Upper lobe of right lung (tissue), 1 donor: ENCODE measurements at regions not wholly inside any gene's neighbourhood (a gene's known extent, or its start where the extent isn't known, plus 50 kb on each side); places are given as distances from the start of the nearest gene placed in this dataset.
"Not testable (repeated sequence)": the region's sequence is repeated elsewhere in the genome, so short reads cannot be mapped to it uniquely, and the experiment has no call there.

Experiments used
- ATAC-seq: fragments of 200-7000 bp; cut with Tn5 transposase; one replicate; pipeline ENCODE4 v1.9.1; 2020; ENCODE audit warnings: mild to moderate bottlenecking, moderate library complexity
- DNase-seq: peaks from one replicate; pipeline ENCODE4 v3.0.0-alpha.2; 2020
- H3K27ac ChIP-seq: fragments of 200-600 bp; one replicate; pipeline ENCODE4 v1.8.0; 2022
- H3K27me3 ChIP-seq: fragments of 200-600 bp; one replicate; pipeline ENCODE4 v1.8.0; 2022; ENCODE audit warnings: mild to moderate bottlenecking
- H3K36me3 ChIP-seq: fragments of 200-600 bp; one replicate; pipeline ENCODE4 v1.8.0; 2022
- H3K4me1 ChIP-seq: fragments of 200-600 bp; one replicate; pipeline ENCODE4 v1.8.0; 2022
- H3K4me3 ChIP-seq: fragments of 200-600 bp; one replicate; pipeline ENCODE4 v1.8.0; 2022; ENCODE audit warnings: mild to moderate bottlenecking
- H3K9me3 ChIP-seq: fragments of 200-600 bp; one replicate; pipeline ENCODE4 v1.8.0; 2022
- intact Hi-C: fragments of 100-400 bp; cut with DNase I; formaldehyde crosslinking; loops from one replicate; pipeline ENCODE4 v1.11.0; 2022
- TF ChIP-seq, protein P1 (sequence below): fragments of 200-600 bp; IDR thresholded peaks from one replicate; pipeline ENCODE4 v1.8.0; 2022; ENCODE audit warnings: antibody characterized with exemption
- donor health status: DM: no; HTN: yes; CAD: no; lungs with severe emphysema.

DNA sequence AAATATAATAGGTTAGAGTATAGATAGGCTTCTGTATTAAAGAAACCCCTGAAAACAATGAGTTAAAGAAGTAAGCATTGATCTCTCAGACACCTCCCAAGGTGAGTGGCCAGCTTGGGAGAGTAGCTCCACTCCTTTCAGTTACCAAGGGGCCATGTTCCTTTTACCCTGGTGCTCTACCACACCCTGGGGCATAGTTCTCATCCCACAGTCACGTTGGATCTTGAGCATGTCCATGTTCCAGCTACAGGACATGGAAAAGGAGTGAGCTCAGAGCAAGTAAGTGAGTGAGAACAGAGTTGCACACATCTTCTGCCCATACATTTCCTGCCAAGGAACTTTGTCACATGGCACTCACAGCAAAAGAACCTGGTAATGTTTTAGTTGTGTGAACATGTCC is 325.9 kb upstream of the SLC39A10 start:
- Histone ChIP-seq H3K4me3 (no peak overlapping the region), H3K4me1 (no peaks in the 10 kb centered on the region), H3K27ac (no peak overlapping the region), H3K27me3 (no peaks in the 10 kb centered on the region), H3K36me3 (no peaks in the 10 kb centered on the region), H3K9me3 (no peaks in the 10 kb centered on the region)
- intact Hi-C loops: no loop called here
- DNase-seq (no peak), ATAC-seq (no peak)
- TF ChIP-seq, protein P1, sequence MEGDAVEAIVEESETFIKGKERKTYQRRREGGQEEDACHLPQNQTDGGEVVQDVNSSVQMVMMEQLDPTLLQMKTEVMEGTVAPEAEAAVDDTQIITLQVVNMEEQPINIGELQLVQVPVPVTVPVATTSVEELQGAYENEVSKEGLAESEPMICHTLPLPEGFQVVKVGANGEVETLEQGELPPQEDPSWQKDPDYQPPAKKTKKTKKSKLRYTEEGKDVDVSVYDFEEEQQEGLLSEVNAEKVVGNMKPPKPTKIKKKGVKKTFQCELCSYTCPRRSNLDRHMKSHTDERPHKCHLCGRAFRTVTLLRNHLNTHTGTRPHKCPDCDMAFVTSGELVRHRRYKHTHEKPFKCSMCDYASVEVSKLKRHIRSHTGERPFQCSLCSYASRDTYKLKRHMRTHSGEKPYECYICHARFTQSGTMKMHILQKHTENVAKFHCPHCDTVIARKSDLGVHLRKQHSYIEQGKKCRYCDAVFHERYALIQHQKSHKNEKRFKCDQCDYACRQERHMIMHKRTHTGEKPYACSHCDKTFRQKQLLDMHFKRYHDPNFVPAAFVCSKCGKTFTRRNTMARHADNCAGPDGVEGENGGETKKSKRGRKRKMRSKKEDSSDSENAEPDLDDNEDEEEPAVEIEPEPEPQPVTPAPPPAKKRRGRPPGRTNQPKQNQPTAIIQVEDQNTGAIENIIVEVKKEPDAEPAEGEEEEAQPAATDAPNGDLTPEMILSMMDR: no peak

DNA sequence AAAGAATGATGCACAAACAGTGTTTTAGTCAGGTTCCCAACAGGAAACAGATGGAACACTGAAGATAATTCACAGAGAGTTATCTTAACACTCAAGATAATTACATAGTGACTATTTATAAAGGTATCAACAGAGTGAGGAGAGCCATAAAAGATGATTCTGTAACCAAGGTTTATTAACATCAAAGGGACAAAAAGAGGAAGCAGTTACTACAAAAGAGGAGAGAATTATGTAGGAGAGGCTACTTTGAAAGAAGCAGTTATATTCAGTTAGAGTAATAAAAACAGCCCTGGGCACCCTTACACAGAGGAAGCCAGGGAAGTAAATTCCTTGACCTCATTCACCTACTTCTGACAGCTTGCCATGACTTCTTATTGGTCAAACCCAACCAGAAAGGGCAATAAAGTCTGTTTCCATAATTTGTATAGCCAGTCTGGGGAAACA is 326.5 kb upstream of the SLC39A10 start:
- H3K27me3 ChIP-seq: no peaks in the 10 kb centered on the region

DNA sequence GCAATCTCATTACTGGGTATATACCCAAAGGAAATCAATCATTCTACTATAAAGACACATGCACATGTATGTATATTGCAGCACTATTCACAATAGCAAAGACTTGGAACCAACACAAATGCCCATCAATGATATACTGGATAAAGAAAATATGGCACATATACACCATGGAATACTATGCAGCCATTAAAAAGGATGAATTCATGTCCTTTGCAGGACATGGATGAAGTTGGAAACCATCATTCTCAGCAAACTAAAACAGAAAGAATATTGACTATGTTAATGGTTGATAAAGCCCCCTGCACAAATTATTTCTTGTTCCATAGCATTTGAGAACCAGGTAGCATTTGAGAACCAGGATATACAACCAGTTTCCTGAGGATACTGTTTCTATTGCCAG is 327.2 kb upstream of the SLC39A10 start:
- H3K4me1 ChIP-seq, ATAC-seq, intact Hi-C loops, H3K36me3 ChIP-seq, H3K4me3 ChIP-seq, H3K27ac ChIP-seq, H3K9me3 ChIP-seq, H3K27me3 ChIP-seq, DNase-seq: not testable (repeated sequence)

More for the DNA sequence above, 326.5 kb upstream of the SLC39A10 start:
- no peak for DNase-seq
- no peaks in the 10 kb centered on the region for H3K9me3 ChIP-seq
- H3K4me1 ChIP-seq: no peaks in the 10 kb centered on the region
- ATAC-seq: no peak
- intact Hi-C loops: no loop called here
- H3K36me3 ChIP-seq: no peaks in the 10 kb centered on the region
- TF ChIP-seq, protein P1: no peak
- H3K27ac ChIP-seq: no peak overlapping the region
- no peak overlapping the region for H3K4me3 ChIP-seq

DNA sequence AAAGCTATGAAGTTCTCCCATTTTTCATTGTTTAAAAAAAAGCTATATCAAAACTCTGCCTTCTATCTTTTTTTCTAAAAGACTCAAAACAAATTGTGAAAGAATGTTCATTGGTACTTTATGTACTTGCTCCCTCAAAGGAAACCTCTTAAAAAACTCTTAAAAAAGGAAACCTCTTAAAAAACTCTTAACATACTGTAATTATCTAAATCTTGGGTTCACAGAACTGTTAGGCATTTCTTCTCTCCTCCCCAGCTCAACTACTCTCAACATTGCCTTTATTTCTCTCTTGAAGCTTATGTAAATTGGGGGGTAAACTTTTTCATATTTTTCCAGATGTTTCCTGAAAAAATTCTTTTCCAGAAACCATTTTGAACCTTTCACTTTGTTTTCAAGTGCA is 330.5 kb upstream of the SLC39A10 start:
- intact Hi-C loops: no loop called here
- Histone ChIP-seq H3K27ac (no peak overlapping the region), H3K4me1 (no peaks in the 10 kb centered on the region), H3K9me3 (no peaks in the 10 kb centered on the region), H3K36me3 (no peaks in the 10 kb centered on the region), H3K27me3 (no peaks in the 10 kb centered on the region), H3K4me3 (no peak overlapping the region)
- DNase-seq (no peak), ATAC-seq (no peak)
- TF ChIP-seq, protein P1: no peak

DNA sequence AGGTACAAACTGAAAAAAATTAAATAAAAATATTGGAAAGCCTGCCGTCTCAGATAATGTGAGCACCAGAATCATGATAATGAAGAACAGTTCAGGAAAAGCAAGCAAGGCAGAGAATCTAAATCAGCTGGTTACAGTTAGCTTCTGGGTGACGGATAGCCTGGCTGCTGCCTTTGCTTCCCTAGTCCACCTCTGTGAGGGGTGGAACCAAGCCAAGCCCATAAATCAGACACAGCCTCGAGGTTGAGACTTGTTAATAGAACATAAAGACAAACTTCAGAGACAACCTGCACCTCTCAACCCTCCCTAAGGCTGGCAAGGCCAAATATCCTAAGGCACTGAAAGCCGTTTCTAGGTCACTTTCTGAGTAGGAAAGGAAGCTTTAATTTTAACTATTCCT is 334.7 kb upstream of the SLC39A10 start:
- no peak for DNase-seq
- Histone ChIP-seq H3K36me3 (no peaks in the 10 kb centered on the region), H3K27ac (no peak overlapping the region), H3K4me1 (no peaks in the 10 kb centered on the region), H3K4me3 (no peak overlapping the region), H3K27me3 (no peaks in the 10 kb centered on the region), H3K9me3 (no peaks in the 10 kb centered on the region)
- TF ChIP-seq, protein P1: no peak
- ATAC-seq: no peak
- intact Hi-C loops: no loop called here

DNA sequence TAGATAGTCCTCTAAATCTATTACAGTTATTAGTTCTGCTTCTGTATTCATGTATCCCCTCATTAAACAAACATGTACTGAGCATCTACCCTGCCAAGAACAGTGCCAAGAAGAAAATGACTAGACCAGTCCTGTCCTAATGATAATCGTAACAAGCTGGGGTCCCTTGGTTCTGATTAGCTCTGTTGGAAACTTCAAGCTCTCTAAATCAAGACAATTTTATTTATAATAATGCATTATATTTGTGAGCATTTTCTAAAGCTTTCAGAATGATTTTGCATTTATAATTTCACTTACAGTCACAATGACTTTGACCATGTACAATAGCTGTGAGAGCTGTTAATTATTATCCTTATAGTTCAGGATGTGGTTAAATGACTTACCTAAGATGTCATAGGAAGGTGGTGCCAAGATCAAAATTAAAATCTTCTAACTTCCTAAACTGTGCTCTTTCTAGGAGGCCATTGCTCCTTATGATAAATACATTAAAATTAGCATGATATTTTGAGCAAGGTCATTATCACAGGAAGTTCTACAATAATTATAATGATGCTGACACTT is 336.5 kb upstream of the SLC39A10 start:
- intact Hi-C loops: no loop called here
- no peaks in the 10 kb centered on the region for H3K4me1 ChIP-seq
- no peak overlapping the region for H3K27ac ChIP-seq
- no peaks in the 10 kb centered on the region for H3K27me3 ChIP-seq
- DNase-seq (no peak), ATAC-seq (no peak)
- no peak overlapping the region for H3K4me3 ChIP-seq
- TF ChIP-seq, protein P1: no peak
- no peaks in the 10 kb centered on the region for H3K36me3 ChIP-seq
- no peaks in the 10 kb centered on the region for H3K9me3 ChIP-seq
